ENCODE measurements at regions not wholly inside any gene's neighbourhood (a gene's known extent, or its start where the extent isn't known, plus 50 kb on each side); places are given as distances from the start of the nearest gene placed in this dataset.

DNA sequence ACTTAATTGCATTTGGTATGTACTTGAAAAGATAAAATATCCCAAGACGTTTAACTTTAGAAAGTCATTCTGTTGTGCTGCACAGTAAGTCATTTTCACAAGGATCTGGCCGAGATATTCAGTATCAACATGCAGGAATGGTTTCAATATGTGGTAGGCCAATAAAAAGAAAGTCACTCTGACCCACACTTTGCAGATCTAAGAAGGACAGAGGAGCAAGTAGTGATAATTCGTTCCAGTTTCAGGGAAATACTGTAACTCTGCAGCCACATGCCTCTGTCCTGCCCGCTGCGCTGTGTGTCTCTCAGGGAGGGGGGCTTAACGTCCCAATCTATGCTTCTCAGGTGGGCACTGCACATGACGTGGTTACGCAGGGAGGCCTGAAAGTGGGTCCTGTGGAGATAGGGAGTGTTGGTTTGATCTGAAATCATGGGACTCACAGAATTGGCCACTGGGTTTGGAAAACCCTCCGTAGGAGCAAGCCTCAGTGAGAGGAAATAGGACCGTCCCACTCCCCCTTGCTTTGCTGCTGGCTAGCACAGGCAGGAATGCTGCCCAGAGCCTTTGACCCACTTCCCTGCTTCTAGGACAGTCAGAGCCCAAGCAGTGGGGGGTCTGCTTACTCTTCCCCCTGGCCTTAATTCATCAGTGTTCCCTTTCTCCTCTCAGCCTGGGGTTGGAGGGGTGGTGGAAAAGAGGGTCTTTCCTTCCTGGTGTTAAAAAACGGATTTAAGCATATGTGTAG lies 314.7 kb upstream of the SPRED2 start:
- TF ChIP-seq, protein P1, sequence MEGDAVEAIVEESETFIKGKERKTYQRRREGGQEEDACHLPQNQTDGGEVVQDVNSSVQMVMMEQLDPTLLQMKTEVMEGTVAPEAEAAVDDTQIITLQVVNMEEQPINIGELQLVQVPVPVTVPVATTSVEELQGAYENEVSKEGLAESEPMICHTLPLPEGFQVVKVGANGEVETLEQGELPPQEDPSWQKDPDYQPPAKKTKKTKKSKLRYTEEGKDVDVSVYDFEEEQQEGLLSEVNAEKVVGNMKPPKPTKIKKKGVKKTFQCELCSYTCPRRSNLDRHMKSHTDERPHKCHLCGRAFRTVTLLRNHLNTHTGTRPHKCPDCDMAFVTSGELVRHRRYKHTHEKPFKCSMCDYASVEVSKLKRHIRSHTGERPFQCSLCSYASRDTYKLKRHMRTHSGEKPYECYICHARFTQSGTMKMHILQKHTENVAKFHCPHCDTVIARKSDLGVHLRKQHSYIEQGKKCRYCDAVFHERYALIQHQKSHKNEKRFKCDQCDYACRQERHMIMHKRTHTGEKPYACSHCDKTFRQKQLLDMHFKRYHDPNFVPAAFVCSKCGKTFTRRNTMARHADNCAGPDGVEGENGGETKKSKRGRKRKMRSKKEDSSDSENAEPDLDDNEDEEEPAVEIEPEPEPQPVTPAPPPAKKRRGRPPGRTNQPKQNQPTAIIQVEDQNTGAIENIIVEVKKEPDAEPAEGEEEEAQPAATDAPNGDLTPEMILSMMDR (IDR thresholded peaks at IDR 0.05), result no peak
- no peak for TF ChIP-seq POLR2A (IDR thresholded peaks at IDR 0.05)
- no peak for DNase-seq (ENCODE audit: low spot score in 2 of 2)
- intact Hi-C loops (cut with DNase I; ENCODE audit: low total_unique reads), result loop anchor here (5.0 kb wide), 1 partner anchor 755 kb away; no protein-coding TSS in a partner anchor
- H3K4me3 ChIP-seq (ENCODE audit: low read depth, poor library complexity, severe bottlenecking), result no peak overlapping the region
- 57 to 58% methylated on average over 11 of the region's 11 CpGs for WGBS, 2 donors

DNA sequence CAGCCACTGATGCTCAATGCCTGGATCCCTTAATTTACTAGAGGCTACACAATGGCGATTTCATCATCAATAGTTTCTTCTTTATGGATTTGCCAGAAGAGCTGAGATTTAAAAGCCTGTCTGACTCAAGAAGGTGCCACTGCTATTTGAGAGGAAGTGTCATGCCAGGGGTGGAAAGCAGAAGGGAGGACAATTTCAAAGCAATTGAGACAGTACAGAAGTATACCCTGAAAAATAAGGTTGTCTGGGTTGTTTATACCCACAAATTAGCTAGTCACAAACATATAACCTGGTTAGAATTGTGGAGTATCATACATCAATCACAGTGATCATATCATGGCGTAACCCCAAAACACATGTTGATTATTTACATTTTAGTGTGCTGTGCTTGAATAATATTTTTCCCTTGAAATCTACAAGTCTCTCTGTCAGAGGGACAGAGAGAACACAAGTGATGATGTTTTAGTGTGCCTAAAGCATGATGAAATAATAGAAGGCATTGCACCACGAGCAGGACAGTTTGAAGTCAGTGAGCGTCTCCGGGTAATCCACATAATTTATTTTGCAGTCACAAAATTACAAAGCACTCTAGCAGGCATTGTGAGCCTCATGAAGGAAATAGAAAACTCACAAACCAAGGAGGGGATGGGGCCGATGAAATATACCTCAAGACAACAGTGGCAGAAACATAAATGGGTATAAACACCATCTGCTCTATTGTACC lies 312.2 kb upstream of the SPRED2 start:
- H3K4me3 ChIP-seq (ENCODE audit: low read depth, poor library complexity, severe bottlenecking), result no peak overlapping the region
- DNase-seq (ENCODE audit: low spot score in 2 of 2), result no peak
- 91% methylated on average over 6 of the region's 6 CpGs for WGBS, 2 donors
- no peak for TF ChIP-seq POLR2A (IDR thresholded peaks at IDR 0.05)
- TF ChIP-seq, protein P1 (IDR thresholded peaks at IDR 0.05), result no peak
- intact Hi-C loops (cut with DNase I; ENCODE audit: low total_unique reads), result loop anchor here (5.0 kb wide), 1 partner anchor 758 kb away; no protein-coding TSS in a partner anchor

DNA sequence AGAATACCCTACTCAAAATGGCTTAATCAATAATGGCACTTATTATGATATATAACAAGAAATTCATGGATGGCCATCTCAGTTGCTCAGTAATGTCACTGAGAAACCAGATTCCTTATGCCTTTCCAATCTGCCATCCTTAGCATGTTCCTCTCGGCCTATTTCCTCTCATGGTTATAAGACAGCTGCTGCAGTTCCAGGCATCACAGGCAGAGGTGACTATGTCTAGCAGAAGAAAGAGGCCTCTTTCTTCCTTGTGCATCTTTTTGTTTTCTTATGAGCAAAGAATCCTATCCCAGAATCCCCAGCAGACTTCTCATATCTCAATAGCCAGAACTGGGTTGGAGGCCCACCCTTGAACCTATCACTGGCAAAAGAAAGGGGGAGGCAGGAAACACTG lies 310.6 kb upstream of the SPRED2 start:
- no peak for TF ChIP-seq POLR2A (IDR thresholded peaks at IDR 0.05)
- TF ChIP-seq, protein P1 (IDR thresholded peaks at IDR 0.05), result no peak
- WGBS, 2 donors, result 87 to 100% methylated on average over 1 of the region's 1 CpG
- H3K4me3 ChIP-seq (ENCODE audit: low read depth, poor library complexity, severe bottlenecking), result no peak overlapping the region
- no peak for DNase-seq (ENCODE audit: low spot score in 2 of 2)
- intact Hi-C loops (cut with DNase I; ENCODE audit: low total_unique reads), result no loop called here

DNA sequence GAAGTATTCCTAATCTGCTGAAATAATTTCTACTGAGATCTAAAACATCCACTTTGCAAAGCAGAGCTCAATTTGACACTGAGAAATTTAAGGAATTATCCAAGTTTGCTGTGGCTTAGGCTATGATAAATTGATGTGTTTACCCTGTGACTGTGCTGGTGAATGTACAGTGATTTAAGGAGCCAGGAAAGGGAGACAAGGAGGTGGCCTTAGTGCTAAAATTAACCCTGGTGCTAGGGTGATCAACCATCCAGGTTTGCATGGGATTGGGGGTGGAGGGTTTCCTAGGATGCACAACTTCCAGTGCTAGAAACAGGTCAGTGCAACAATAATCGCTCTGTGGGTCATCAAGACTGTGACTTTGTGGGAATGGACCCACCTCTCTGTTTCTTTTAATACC lies 307.5 kb upstream of the SPRED2 start:
- intact Hi-C loops (cut with DNase I; ENCODE audit: low total_unique reads), result no loop called here
- DNase-seq (ENCODE audit: low spot score in 2 of 2), result no peak
- 81 to 96% methylated on average over 1 of the region's 1 CpG for WGBS, 2 donors
- TF ChIP-seq, protein P1 (IDR thresholded peaks at IDR 0.05), result no peak
- no peak for TF ChIP-seq POLR2A (IDR thresholded peaks at IDR 0.05)
- no peak overlapping the region for H3K4me3 ChIP-seq (ENCODE audit: low read depth, poor library complexity, severe bottlenecking)

DNA sequence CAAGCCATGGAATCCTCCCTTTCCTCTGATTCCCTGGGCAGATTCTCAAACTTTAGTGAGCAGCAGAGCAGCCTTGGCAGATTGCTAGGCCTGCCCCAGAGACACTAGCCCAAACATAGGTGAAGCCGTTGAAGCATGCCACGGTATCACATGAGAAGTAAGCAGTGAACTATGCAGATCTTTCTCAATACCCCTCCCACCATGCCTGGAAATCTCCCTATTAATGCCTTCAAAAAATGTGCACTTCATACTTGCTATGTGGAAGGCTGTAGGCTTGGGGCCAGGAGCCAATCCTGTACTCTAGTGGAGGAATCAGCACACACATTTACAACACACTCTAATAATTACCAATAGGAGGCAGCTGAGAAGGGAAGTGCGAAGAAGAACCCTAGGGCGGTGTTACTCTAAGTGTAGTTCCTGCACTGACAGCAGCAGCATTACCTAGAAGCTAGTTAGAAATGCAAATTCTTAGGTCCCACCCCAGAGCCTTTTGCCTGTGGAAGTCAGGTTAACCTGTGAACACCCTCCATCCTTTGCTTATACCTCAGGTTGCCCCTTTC lies 305.1 kb upstream of the SPRED2 start:
- intact Hi-C loops (cut with DNase I; ENCODE audit: low total_unique reads), result no loop called here
- DNase-seq (ENCODE audit: low spot score in 2 of 2), result no peak
- H3K4me3 ChIP-seq (ENCODE audit: low read depth, poor library complexity, severe bottlenecking), result no peak overlapping the region
- TF ChIP-seq POLR2A (IDR thresholded peaks at IDR 0.05), result no peak
- TF ChIP-seq, protein P1 (IDR thresholded peaks at IDR 0.05), result no peak
- 64 to 65% methylated on average over 4 of the region's 4 CpGs for WGBS, 2 donors
